ENCODE measurements at regions not wholly inside any gene's neighbourhood (a gene's known extent, or its start where the extent isn't known, plus 50 kb on each side); places are given as distances from the start of the nearest gene placed in this dataset.
A peak's percentile ranks its signal among the peaks of the same experiment; 100 is the strongest.

DNA sequence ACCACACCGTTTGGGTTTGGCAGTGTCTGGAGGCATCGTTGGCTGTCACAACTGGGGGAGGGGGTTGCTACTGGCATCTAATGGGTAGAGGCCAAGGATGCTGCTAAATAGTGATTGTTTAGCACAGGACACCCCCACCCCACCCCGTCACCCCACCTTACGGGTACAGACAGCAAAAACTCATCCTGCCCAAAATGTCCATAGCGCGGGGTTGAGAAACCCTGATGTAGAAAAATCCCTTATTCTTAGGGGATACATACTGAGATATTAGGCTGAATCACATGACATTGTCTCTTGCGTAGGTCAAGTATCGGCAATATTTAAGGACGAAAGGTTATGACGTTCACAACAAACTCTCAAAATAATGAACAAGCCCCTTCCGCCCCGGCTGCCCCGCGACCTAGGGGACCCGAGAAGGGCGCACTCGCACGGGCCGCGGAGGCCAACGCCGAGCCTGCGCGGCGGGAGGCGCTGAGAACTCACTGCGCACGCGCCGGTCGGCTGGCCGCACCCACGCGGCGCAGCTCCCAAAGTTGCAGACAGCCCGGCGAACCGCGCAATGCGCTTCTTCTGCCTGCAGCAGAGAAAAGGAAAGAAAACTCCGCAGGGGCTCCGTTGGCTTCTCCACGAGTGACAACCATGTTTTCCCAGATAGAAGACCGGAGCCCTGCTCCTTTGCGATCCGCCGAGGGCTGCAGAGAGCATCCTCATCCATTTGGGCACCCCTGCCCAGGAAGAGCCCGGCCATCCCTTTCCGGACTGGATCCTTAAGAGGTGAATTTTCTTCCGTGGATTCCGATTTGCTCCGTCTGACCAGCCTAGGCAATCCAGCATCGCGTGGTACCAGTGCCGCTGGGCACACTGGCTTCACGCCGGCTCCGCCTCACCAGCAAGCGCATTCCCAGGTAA, 136.8 kb upstream of the CCDC54 start:
- DNase-seq: peak; percentile 37 to 85 (median 59)
- Histone ChIP-seq H3K4me3 (ENCODE audit: control insufficient read depth in 1 of 2, extremely low read depth in 1 of 2, low read length in 1 of 2) (peak overlapping the region; percentile 65 to 98), H3K9me3 (no peaks in the 10 kb centered on the region), H3K4me1 (ENCODE audit: control insufficient read depth in 1 of 2, extremely low read depth in 1 of 2, insufficient read depth in 2 of 2, low read length in 2 of 2) (peaks cover 6 to 13% of the 10 kb centered on the region in 2 experiments), H3K36me3 (ENCODE audit: control insufficient read depth in 2 of 2, extremely low read depth in 1 of 2, insufficient read depth in 1 of 2, low read length in 1 of 2) (no peaks in the 10 kb centered on the region), H3K27ac (ENCODE audit: low read length) (no peak overlapping the region), H3K27me3 (replicated peaks in 1 of 2; ENCODE audit: control insufficient read depth in 2 of 2, extremely low read depth in 1 of 2, insufficient read depth in 2 of 2, low read length in 1 of 2) (peaks cover 0 to 8% of the 10 kb centered on the region in 2 experiments)
- Mint-ChIP-seq H3K9me3 (no peaks in the 10 kb centered on the region), H3K27ac (peak overlapping the region in 1 of 2 donors; percentile 52), H3K4me1 (peaks cover 16 to 20% (median 17%) of the 10 kb centered on the region in 3 donors), H3K4me3 (peak overlapping the region; percentile 84 to 90 (median 88)), H3K27me3 (peaks cover 7 to 8% of the 10 kb centered on the region in 2 donors), H3K36me3 (no peaks in the 10 kb centered on the region)
- WGBS (ENCODE audit: insufficient coverage): 4% methylated on average over 51 of the region's 59 CpGs
- ChIA-PET CTCF (interaction anchor here in 1 of 2 donors (0.6 to 1.0 kb wide), 2 partner anchors 20 to 181 kb away, joined by 3 to 5 read pairs; no protein-coding TSS in a partner anchor), POLR2A (no interaction called here)
- ATAC-seq (replicated peaks in 1 of 4): peak; percentile 88 to 95 (median 94)

- H3K9me3 ChIP-seq: no peaks in the 10 kb centered on the region
- Mint-ChIP-seq H3K4me1 (peaks cover 9 to 14% (median 10%) of the 10 kb centered on the region in 3 donors), H3K9me3 (no peaks in the 10 kb centered on the region), H3K4me3 (peak overlapping the region; percentile 84 to 90 (median 88)), H3K27ac (peak overlapping the region in 1 of 2 donors; percentile 52), H3K36me3 (no peaks in the 10 kb centered on the region), H3K27me3 (peaks cover 3 to 4% of the 10 kb centered on the region in 2 donors)
- H3K27me3 ChIP-seq (replicated peaks in 1 of 2; ENCODE audit: control insufficient read depth in 2 of 2, extremely low read depth in 1 of 2, insufficient read depth in 2 of 2, low read length in 1 of 2): peaks cover 0 to 8% of the 10 kb centered on the region in 2 experiments
- H3K27ac ChIP-seq (ENCODE audit: low read length): no peak overlapping the region
- H3K4me3 ChIP-seq (ENCODE audit: control insufficient read depth in 1 of 2, extremely low read depth in 1 of 2, low read length in 1 of 2): peak overlapping the region; percentile 65 to 98
- ATAC-seq (replicated peaks in 1 of 4) (peak in 2 of 4 experiments; percentile 7 to 17), DNase-seq (peak in 1 of 35 experiments; percentile 10)
- no peaks in the 10 kb centered on the region for H3K36me3 ChIP-seq (ENCODE audit: control insufficient read depth in 2 of 2, extremely low read depth in 1 of 2, insufficient read depth in 1 of 2, low read length in 1 of 2)
- POLR2A ChIA-PET: no interaction called here
- CTCF ChIA-PET: interaction anchor here in 1 of 2 donors (1.0 kb wide), 1 partner anchor 180 kb away, joined by 5 read pairs; no protein-coding TSS in a partner anchor
- H3K4me1 ChIP-seq (ENCODE audit: control insufficient read depth in 1 of 2, extremely low read depth in 1 of 2, insufficient read depth in 2 of 2, low read length in 2 of 2): peaks cover 2 to 13% of the 10 kb centered on the region in 2 experiments
- WGBS (ENCODE audit: insufficient coverage): 0% methylated on average over 1 of the region's 7 CpGs
These were observed 136.0 kb upstream of the CCDC54 start for GRCh38 chr3:107241217-107241616.

GRCh38 chr3:107242579-107242978, 134.7 kb upstream of the CCDC54 start:
- no peaks in the 10 kb centered on the region for H3K36me3 ChIP-seq (ENCODE audit: control insufficient read depth in 2 of 2, extremely low read depth in 1 of 2, insufficient read depth in 1 of 2, low read length in 1 of 2)
- DNase-seq (no peak), ATAC-seq (replicated peaks in 1 of 4) (no peak)
- H3K4me3 ChIP-seq (ENCODE audit: control insufficient read depth in 1 of 2, extremely low read depth in 1 of 2, low read length in 1 of 2): no peak overlapping the region
- no peaks in the 10 kb centered on the region for H3K9me3 ChIP-seq
- ChIA-PET CTCF (interaction anchor here in 1 of 2 donors (0.6 kb wide), 1 partner anchor 349 kb away, joined by 3 read pairs; no protein-coding TSS in a partner anchor), POLR2A (no interaction called here)
- H3K27ac ChIP-seq (ENCODE audit: low read length): no peak overlapping the region
- H3K4me1 ChIP-seq (ENCODE audit: control insufficient read depth in 1 of 2, extremely low read depth in 1 of 2, insufficient read depth in 2 of 2, low read length in 2 of 2): peaks cover 2 to 13% of the 10 kb centered on the region in 2 experiments
- peaks cover 9 to 14% (median 10%) of the 10 kb centered on the region in 3 donors for H3K4me1 Mint-ChIP-seq
- H3K27ac Mint-ChIP-seq: no peak overlapping the region
- no peaks in the 10 kb centered on the region for H3K9me3 Mint-ChIP-seq
- H3K27me3 ChIP-seq (replicated peaks in 1 of 2; ENCODE audit: control insufficient read depth in 2 of 2, extremely low read depth in 1 of 2, insufficient read depth in 2 of 2, low read length in 1 of 2): peaks cover 0 to 8% of the 10 kb centered on the region in 2 experiments
- H3K36me3 Mint-ChIP-seq: no peaks in the 10 kb centered on the region
- WGBS (ENCODE audit: insufficient coverage): no CpG with 5 or more reads among the region's 8 CpGs
- H3K27me3 Mint-ChIP-seq: peaks cover 0 to 3% of the 10 kb centered on the region in 2 donors
- H3K4me3 Mint-ChIP-seq: peak overlapping the region in 1 of 3 donors; percentile 14

DNA sequence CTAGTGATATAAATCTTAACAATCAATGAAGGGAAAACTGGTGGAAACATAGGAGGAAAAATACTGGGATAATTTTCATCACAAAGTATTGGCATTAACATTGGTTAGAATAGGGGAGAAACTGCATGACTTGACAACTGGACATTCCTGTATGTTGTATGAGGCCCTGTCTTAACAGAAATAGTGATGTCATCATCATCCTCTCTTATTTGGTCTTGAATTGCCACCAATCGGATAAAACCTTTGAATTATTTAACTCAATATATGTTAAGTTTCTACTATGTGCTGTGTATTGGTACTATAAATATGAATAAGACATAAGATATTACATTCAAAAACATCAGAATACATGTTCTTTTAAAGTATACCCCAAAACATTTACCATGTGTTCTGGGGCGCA, 130.1 kb upstream of the CCDC54 start:
- no peaks in the 10 kb centered on the region for H3K4me1 ChIP-seq (ENCODE audit: control insufficient read depth in 1 of 2, extremely low read depth in 1 of 2, insufficient read depth in 2 of 2, low read length in 2 of 2)
- H3K4me3 ChIP-seq (ENCODE audit: control insufficient read depth in 1 of 2, extremely low read depth in 1 of 2, low read length in 1 of 2): no peak overlapping the region
- WGBS (ENCODE audit: insufficient coverage): no CpG with 5 or more reads among the region's 2 CpGs
- Mint-ChIP-seq H3K4me3 (no peak overlapping the region), H3K4me1 (peaks cover 0 to 2% (median 0%) of the 10 kb centered on the region in 3 donors), H3K9me3 (no peaks in the 10 kb centered on the region), H3K27me3 (peaks cover 0 to 2% of the 10 kb centered on the region in 2 donors), H3K36me3 (no peaks in the 10 kb centered on the region), H3K27ac (no peak overlapping the region)
- DNase-seq (no peak), ATAC-seq (replicated peaks in 1 of 4) (no peak)
- H3K36me3 ChIP-seq (ENCODE audit: control insufficient read depth in 2 of 2, extremely low read depth in 1 of 2, insufficient read depth in 1 of 2, low read length in 1 of 2): no peaks in the 10 kb centered on the region
- no peak overlapping the region for H3K27ac ChIP-seq (ENCODE audit: low read length)
- ChIA-PET CTCF (interaction anchor here in 1 of 2 donors (1.3 kb wide), 1 partner anchor 24 kb away, joined by 3 read pairs; no protein-coding TSS in a partner anchor), POLR2A (no interaction called here)
- peaks cover 0 to 2% of the 10 kb centered on the region in 2 experiments for H3K27me3 ChIP-seq (replicated peaks in 1 of 2; ENCODE audit: control insufficient read depth in 2 of 2, extremely low read depth in 1 of 2, insufficient read depth in 2 of 2, low read length in 1 of 2)
- H3K9me3 ChIP-seq: no peaks in the 10 kb centered on the region

GRCh38 chr3:107249132-107249531, 128.1 kb upstream of the CCDC54 start:
- H3K36me3 ChIP-seq (ENCODE audit: control insufficient read depth in 2 of 2, extremely low read depth in 1 of 2, insufficient read depth in 1 of 2, low read length in 1 of 2): no peaks in the 10 kb centered on the region
- Mint-ChIP-seq H3K9me3 (no peaks in the 10 kb centered on the region), H3K27me3 (peaks cover 0 to 3% of the 10 kb centered on the region in 2 donors), H3K36me3 (no peaks in the 10 kb centered on the region), H3K27ac (no peak overlapping the region), H3K4me1 (no peaks in the 10 kb centered on the region), H3K4me3 (no peak overlapping the region)
- H3K27me3 ChIP-seq (replicated peaks in 1 of 2; ENCODE audit: control insufficient read depth in 2 of 2, extremely low read depth in 1 of 2, insufficient read depth in 2 of 2, low read length in 1 of 2): peaks cover 0 to 2% of the 10 kb centered on the region in 2 experiments
- ChIA-PET CTCF (no interaction called here), POLR2A (no interaction called here)
- no peaks in the 10 kb centered on the region for H3K4me1 ChIP-seq (ENCODE audit: control insufficient read depth in 1 of 2, extremely low read depth in 1 of 2, insufficient read depth in 2 of 2, low read length in 2 of 2)
- no peak overlapping the region for H3K4me3 ChIP-seq (ENCODE audit: control insufficient read depth in 1 of 2, extremely low read depth in 1 of 2, low read length in 1 of 2)
- DNase-seq (no peak), ATAC-seq (replicated peaks in 1 of 4) (no peak)
- WGBS (ENCODE audit: insufficient coverage): 95% methylated on average over 2 of the region's 2 CpGs
- no peaks in the 10 kb centered on the region for H3K9me3 ChIP-seq
- no peak overlapping the region for H3K27ac ChIP-seq (ENCODE audit: low read length)

DNA sequence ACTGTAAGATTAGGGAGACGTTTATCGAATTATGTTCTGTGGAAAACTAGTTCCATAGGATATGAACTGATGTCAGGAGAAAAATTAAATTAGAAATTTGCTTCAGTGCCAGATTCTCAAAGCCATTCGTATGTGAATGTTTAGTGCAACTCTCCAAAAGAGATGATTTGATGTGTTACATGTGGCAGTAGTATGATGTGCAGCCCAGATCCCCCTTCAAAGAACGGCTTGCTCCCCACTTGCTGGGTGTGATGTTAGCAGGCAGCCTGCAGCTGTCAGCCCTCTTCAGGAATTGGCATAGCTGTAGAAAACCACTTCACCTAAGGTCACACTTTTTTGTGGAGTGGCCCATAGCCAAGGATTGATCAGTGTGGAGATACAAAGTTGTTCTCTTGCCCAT, 127.0 kb upstream of the CCDC54 start:
- POLR2A ChIA-PET: no interaction called here
- H3K9me3 Mint-ChIP-seq: no peaks in the 10 kb centered on the region

More for the DNA sequence above, 127.0 kb upstream of the CCDC54 start:
- peaks cover 0 to 5% of the 10 kb centered on the region in 2 donors for H3K27me3 Mint-ChIP-seq
- Histone ChIP-seq H3K27ac (ENCODE audit: low read length) (no peak overlapping the region), H3K4me1 (ENCODE audit: control insufficient read depth in 1 of 2, extremely low read depth in 1 of 2, insufficient read depth in 2 of 2, low read length in 2 of 2) (no peaks in the 10 kb centered on the region), H3K36me3 (ENCODE audit: control insufficient read depth in 2 of 2, extremely low read depth in 1 of 2, insufficient read depth in 1 of 2, low read length in 1 of 2) (no peaks in the 10 kb centered on the region), H3K4me3 (ENCODE audit: control insufficient read depth in 1 of 2, extremely low read depth in 1 of 2, low read length in 1 of 2) (no peak overlapping the region), H3K9me3 (no peaks in the 10 kb centered on the region), H3K27me3 (replicated peaks in 1 of 2; ENCODE audit: control insufficient read depth in 2 of 2, extremely low read depth in 1 of 2, insufficient read depth in 2 of 2, low read length in 1 of 2) (peaks cover 0 to 2% of the 10 kb centered on the region in 2 experiments)
- CTCF ChIA-PET: no interaction called here
- no peaks in the 10 kb centered on the region for H3K36me3 Mint-ChIP-seq
- no peak overlapping the region for H3K27ac Mint-ChIP-seq
- H3K4me1 Mint-ChIP-seq: no peaks in the 10 kb centered on the region
- 100% methylated on average over 3 of the region's 4 CpGs for WGBS (ENCODE audit: insufficient coverage)
- ATAC-seq (replicated peaks in 1 of 4) (no peak), DNase-seq (no peak)
- H3K4me3 Mint-ChIP-seq: no peak overlapping the region
